Body of pancreas (tissue), 4 donors: ENCODE measurements at regions not wholly inside any gene's neighbourhood (a gene's known extent, or its start where the extent isn't known, plus 50 kb on each side); places are given as distances from the start of the nearest gene placed in this dataset.

Experiments
- POLR2A ChIP-seq, 3 donors: fragments of 450-650 bp; IDR thresholded peaks; one replicate each; pipeline ENCODE4 v1.6.1; 2016; ENCODE audit warnings: antibody characterized with exemption in 3 of 3, mild to moderate bottlenecking in 2 of 3
- TF ChIP-seq, protein P1 (sequence below), 7 experiments: fragments of 450-650 bp in 4 of 7; fragments of 200-600 bp in 3 of 7; sonication (generic) in 3 of 7; IDR thresholded peaks; one replicate each; pipeline ENCODE4 v1.5.1; 2016 to 2019; ENCODE audit warnings: antibody characterized with exemption in 7 of 7

DNA sequence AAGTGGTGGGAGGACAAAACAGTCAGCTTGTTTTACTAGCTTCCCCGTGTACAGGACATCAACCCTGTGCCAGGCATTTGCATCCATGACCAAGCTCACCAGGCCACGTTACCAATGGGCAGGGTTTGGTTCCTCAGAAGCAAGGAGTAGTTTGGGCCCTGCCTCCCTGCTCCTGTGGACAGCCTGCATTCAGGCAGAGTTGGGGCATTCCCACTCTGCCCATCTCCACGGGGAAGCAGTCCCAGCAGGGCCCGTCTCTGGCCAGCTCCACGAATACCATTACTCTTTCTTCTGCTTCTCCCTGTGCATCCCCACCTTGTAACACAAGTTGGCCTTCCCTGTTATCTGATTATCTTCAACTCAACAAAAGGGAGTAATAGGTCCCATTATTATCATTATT is 54.0 kb upstream of the RIOK3 start:
- TF ChIP-seq, protein P1, sequence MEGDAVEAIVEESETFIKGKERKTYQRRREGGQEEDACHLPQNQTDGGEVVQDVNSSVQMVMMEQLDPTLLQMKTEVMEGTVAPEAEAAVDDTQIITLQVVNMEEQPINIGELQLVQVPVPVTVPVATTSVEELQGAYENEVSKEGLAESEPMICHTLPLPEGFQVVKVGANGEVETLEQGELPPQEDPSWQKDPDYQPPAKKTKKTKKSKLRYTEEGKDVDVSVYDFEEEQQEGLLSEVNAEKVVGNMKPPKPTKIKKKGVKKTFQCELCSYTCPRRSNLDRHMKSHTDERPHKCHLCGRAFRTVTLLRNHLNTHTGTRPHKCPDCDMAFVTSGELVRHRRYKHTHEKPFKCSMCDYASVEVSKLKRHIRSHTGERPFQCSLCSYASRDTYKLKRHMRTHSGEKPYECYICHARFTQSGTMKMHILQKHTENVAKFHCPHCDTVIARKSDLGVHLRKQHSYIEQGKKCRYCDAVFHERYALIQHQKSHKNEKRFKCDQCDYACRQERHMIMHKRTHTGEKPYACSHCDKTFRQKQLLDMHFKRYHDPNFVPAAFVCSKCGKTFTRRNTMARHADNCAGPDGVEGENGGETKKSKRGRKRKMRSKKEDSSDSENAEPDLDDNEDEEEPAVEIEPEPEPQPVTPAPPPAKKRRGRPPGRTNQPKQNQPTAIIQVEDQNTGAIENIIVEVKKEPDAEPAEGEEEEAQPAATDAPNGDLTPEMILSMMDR (IDR thresholded peaks at IDR 0.05) = no peak
- no peak for TF ChIP-seq POLR2A (IDR thresholded peaks at IDR 0.05)
